ENCODE measurements at regions not wholly inside any gene's neighbourhood (a gene's known extent, or its start where the extent isn't known, plus 50 kb on each side); places are given as distances from the start of the nearest gene placed in this dataset.

DNA sequence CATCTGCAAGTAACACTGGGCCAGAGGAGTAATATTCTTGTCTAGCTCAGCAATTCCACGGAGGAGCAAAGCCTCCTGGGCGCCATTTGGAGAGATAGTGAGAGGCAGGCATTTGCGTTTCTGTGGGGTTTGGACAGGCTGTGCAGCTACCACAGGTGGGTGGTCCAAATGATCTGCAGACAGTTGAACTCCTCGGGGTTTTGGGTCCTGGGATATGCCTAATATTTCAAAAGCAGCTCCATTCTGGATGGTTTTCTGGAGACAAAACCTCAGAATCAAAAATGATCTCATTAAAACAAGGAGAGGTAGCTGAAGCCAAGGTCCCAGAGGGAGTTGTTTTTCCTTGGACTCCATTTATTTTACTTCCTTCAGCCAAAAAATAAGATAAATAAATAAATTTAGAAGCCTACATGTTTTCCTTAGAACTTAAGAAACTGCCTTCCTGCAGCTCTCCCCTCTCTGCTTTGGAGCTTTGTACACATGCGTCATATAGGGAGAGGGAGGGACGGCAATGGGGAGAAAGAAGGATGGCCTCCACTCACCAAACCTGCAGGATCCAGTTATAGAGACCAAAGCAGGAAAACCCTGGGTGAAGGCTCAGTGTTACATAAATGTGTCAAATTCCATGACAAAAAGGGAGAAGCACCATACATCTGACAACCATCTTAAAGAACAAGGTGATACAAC is 227.3 kb upstream of the DAAM1 start:
- no peak for DNase-seq
- Histone ChIP-seq H3K4me1 (ENCODE audit: control insufficient read depth, insufficient read depth, low read length) (no peaks in the 10 kb centered on the region), H3K27me3 (ENCODE audit: control insufficient read depth, insufficient read depth, low read length, poor library complexity, severe bottlenecking) (no peaks in the 10 kb centered on the region), H3K9ac (ENCODE audit: extremely low read depth, low read length, poor library complexity, severe bottlenecking) (no peak overlapping the region), H3K27ac (ENCODE audit: low read depth, low read length) (no peak overlapping the region), H3K9me3 (ENCODE audit: control insufficient read depth, low read length) (no peaks in the 10 kb centered on the region), H3K36me3 (ENCODE audit: control insufficient read depth, insufficient read depth, low read length) (no peaks in the 10 kb centered on the region), H3K4me3 (ENCODE audit: low read length) (no peak overlapping the region)
- Mint-ChIP-seq H3K27ac (no peak overlapping the region), H3K27me3 (ENCODE audit: insufficient read depth) (peaks cover 4% of the 10 kb centered on the region), H3K4me1 (peaks cover 30% of the 10 kb centered on the region), H3K9me3 (no peaks in the 10 kb centered on the region), H3K4me3 (no peak overlapping the region), H3K36me3 (ENCODE audit: low read depth) (no peaks in the 10 kb centered on the region)
- TF ChIP-seq, protein P1, sequence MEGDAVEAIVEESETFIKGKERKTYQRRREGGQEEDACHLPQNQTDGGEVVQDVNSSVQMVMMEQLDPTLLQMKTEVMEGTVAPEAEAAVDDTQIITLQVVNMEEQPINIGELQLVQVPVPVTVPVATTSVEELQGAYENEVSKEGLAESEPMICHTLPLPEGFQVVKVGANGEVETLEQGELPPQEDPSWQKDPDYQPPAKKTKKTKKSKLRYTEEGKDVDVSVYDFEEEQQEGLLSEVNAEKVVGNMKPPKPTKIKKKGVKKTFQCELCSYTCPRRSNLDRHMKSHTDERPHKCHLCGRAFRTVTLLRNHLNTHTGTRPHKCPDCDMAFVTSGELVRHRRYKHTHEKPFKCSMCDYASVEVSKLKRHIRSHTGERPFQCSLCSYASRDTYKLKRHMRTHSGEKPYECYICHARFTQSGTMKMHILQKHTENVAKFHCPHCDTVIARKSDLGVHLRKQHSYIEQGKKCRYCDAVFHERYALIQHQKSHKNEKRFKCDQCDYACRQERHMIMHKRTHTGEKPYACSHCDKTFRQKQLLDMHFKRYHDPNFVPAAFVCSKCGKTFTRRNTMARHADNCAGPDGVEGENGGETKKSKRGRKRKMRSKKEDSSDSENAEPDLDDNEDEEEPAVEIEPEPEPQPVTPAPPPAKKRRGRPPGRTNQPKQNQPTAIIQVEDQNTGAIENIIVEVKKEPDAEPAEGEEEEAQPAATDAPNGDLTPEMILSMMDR (conservative IDR thresholded peaks at IDR 0.05) = no peak
- WGBS, 2 experiments (ENCODE audit: insufficient coverage in 1 of 2, insufficient read length in 1 of 2) = 92 to 100% methylated on average over 4 to 6 of the region's 6 CpGs

GRCh38 chr14:58963873-58964597 is 224.4 kb upstream of the DAAM1 start:
- Mint-ChIP-seq H3K4me1 (peaks cover 25% of the 10 kb centered on the region), H3K4me3 (no peak overlapping the region), H3K27me3 (ENCODE audit: insufficient read depth) (peaks cover 2% of the 10 kb centered on the region), H3K9me3 (no peaks in the 10 kb centered on the region), H3K27ac (no peak overlapping the region), H3K36me3 (ENCODE audit: low read depth) (no peaks in the 10 kb centered on the region)
- TF ChIP-seq, protein P1 (conservative IDR thresholded peaks at IDR 0.05) = no peak
- H3K36me3 ChIP-seq (ENCODE audit: control insufficient read depth, insufficient read depth, low read length) = no peaks in the 10 kb centered on the region
- no peaks in the 10 kb centered on the region for H3K9me3 ChIP-seq (ENCODE audit: control insufficient read depth, low read length)
- no peak overlapping the region for H3K9ac ChIP-seq (ENCODE audit: extremely low read depth, low read length, poor library complexity, severe bottlenecking)
- DNase-seq = no peak
- H3K4me3 ChIP-seq (ENCODE audit: low read length) = no peak overlapping the region
- no peak overlapping the region for H3K27ac ChIP-seq (ENCODE audit: low read depth, low read length)
- no peaks in the 10 kb centered on the region for H3K27me3 ChIP-seq (ENCODE audit: control insufficient read depth, insufficient read depth, low read length, poor library complexity, severe bottlenecking)
- 85 to 89% methylated on average over 5 of the region's 5 CpGs for WGBS, 2 experiments (ENCODE audit: insufficient coverage in 1 of 2, insufficient read length in 1 of 2)
- no peaks in the 10 kb centered on the region for H3K4me1 ChIP-seq (ENCODE audit: control insufficient read depth, insufficient read depth, low read length)

GRCh38 chr14:58964598-58964928 is 223.9 kb upstream of the DAAM1 start:
- Histone ChIP-seq H3K27me3 (ENCODE audit: control insufficient read depth, insufficient read depth, low read length, poor library complexity, severe bottlenecking) (no peaks in the 10 kb centered on the region), H3K27ac (ENCODE audit: low read depth, low read length) (no peak overlapping the region), H3K36me3 (ENCODE audit: control insufficient read depth, insufficient read depth, low read length) (no peaks in the 10 kb centered on the region), H3K9ac (ENCODE audit: extremely low read depth, low read length, poor library complexity, severe bottlenecking) (no peak overlapping the region), H3K9me3 (ENCODE audit: control insufficient read depth, low read length) (no peaks in the 10 kb centered on the region), H3K4me3 (ENCODE audit: low read length) (no peak overlapping the region), H3K4me1 (ENCODE audit: control insufficient read depth, insufficient read depth, low read length) (no peaks in the 10 kb centered on the region)
- DNase-seq = no peak
- Mint-ChIP-seq H3K36me3 (ENCODE audit: low read depth) (no peaks in the 10 kb centered on the region), H3K27me3 (ENCODE audit: insufficient read depth) (peaks cover 2% of the 10 kb centered on the region), H3K9me3 (no peaks in the 10 kb centered on the region), H3K27ac (no peak overlapping the region), H3K4me3 (no peak overlapping the region), H3K4me1 (peaks cover 25% of the 10 kb centered on the region)
- WGBS, 2 experiments (ENCODE audit: insufficient coverage in 1 of 2, insufficient read length in 1 of 2) = 92 to 98% methylated on average over 5 to 9 of the region's 9 CpGs
- TF ChIP-seq, protein P1 (conservative IDR thresholded peaks at IDR 0.05) = no peak

Measured in endodermal cell (in vitro differentiated cells).